Neural progenitor cell (in vitro differentiated cells): ENCODE measurements at regions not wholly inside any gene's neighbourhood (a gene's known extent, or its start where the extent isn't known, plus 50 kb on each side); places are given as distances from the start of the nearest gene placed in this dataset.

ENCODE experiments used
- CTCF ChIP-seq: fragments of 200-600 bp; sonication (generic); IDR thresholded peaks from 2 replicates; pipeline ENCODE4 v1.5.1; 2017; ENCODE audit warnings: antibody characterized with exemption, mild to moderate bottlenecking
- EZH2 ChIP-seq: fragments of 200-600 bp; sonication (generic); IDR thresholded peaks from 2 replicates; pipeline ENCODE4 v1.6.1; 2017; ENCODE audit warnings: antibody characterized with exemption, mild to moderate bottlenecking, moderate library complexity
- EZH2phosphoT487 ChIP-seq: fragments of 200-600 bp; sonication (generic); IDR thresholded peaks from 2 replicates; pipeline ENCODE4 v1.6.1; 2017; ENCODE audit warnings: antibody characterized with exemption

DNA sequence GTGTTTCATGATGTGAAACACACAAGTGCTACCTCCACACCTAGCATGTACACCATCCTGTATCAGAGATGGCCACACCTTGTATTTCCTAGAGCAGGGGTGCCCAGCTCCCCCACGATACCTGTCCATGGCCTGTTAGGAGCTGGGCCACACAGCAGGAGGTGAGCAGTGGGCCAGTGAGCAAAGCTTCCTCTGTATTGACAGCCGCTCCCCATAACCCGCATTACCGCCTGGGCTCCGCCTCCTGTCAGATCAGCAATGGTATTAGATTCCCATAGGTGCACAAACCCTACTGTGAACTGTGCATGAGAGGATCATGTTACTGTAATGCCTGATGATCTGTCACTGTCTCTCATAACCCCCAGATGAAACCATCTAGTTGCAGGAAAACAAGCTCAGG lies 145.6 kb upstream of the RNF32 start:
- TF ChIP-seq CTCF (no peak), EZH2 (no peak), EZH2phosphoT487 (no peak)
